DOHH2 (cell line): ENCODE measurements at regions not wholly inside any gene's neighbourhood (a gene's known extent, or its start where the extent isn't known, plus 50 kb on each side); places are given as distances from the start of the nearest gene placed in this dataset.

Source experiments
- EZH2phosphoT487 ChIP-seq: fragments of 200-600 bp; sonication (generic); IDR thresholded peaks from 2 replicates; pipeline ENCODE4 v1.6.1; 2017; ENCODE audit warnings: borderline replicate concordance, mild to moderate bottlenecking, antibody characterized with exemption, low read length, moderate library complexity, mixed read lengths
- TF ChIP-seq, protein P1 (sequence below): fragments of 200-600 bp; sonication (generic); IDR thresholded peaks from one replicate; pipeline ENCODE4 v1.5.1; 2014; ENCODE audit warnings: antibody characterized with exemption, mild to moderate bottlenecking, low read depth, low read length; ENCODE audit not compliant: poor library complexity, severe bottlenecking

DNA sequence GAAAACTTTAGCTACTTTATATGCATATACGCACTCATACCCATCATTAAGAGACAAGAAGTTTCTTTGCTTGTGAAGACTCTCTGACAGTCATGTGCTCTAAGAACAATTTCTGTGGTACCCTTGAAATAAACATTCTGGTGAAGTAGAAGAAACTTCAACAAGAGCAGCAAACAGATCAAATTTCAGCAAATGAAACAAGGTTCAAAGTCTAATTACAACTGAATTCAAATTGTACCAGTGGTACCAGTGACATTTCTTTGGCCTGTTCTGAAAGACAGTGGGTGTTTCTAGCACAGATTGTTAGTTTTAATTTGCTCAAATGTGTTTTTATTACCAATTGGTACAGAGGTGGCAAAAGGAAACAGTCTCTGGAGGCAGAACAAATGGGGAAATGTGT is 391.0 kb downstream of the CHSY3 start:
- TF ChIP-seq, protein P1, sequence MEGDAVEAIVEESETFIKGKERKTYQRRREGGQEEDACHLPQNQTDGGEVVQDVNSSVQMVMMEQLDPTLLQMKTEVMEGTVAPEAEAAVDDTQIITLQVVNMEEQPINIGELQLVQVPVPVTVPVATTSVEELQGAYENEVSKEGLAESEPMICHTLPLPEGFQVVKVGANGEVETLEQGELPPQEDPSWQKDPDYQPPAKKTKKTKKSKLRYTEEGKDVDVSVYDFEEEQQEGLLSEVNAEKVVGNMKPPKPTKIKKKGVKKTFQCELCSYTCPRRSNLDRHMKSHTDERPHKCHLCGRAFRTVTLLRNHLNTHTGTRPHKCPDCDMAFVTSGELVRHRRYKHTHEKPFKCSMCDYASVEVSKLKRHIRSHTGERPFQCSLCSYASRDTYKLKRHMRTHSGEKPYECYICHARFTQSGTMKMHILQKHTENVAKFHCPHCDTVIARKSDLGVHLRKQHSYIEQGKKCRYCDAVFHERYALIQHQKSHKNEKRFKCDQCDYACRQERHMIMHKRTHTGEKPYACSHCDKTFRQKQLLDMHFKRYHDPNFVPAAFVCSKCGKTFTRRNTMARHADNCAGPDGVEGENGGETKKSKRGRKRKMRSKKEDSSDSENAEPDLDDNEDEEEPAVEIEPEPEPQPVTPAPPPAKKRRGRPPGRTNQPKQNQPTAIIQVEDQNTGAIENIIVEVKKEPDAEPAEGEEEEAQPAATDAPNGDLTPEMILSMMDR = no peak
- no peak for TF ChIP-seq EZH2phosphoT487
